ENCODE measurements at regions not wholly inside any gene's neighbourhood (a gene's known extent, or its start where the extent isn't known, plus 50 kb on each side); places are given as distances from the start of the nearest gene placed in this dataset.

- TF ChIP-seq CTCF (IDR thresholded peaks at IDR 0.05) (no peak), POLR2A (IDR thresholded peaks at IDR 0.05) (no peak)
Measured at GRCh38 chr7:53272081-53272480, 236.6 kb downstream of the POM121L12 start.
